ENCODE measurements at regions not wholly inside any gene's neighbourhood (a gene's known extent, or its start where the extent isn't known, plus 50 kb on each side); places are given as distances from the start of the nearest gene placed in this dataset.

GRCh38 chr2:238724728-238725127 is 123.2 kb upstream of the TWIST2 start:
- no peak for TF ChIP-seq CTCF (IDR thresholded peaks at IDR 0.05; ENCODE audit: unreplicated experiment)
- no peaks in the 10 kb centered on the region for H3K36me3 Mint-ChIP-seq (ENCODE audit: insufficient read depth)
- H3K4me3 Mint-ChIP-seq (ENCODE audit: low read depth): no peak overlapping the region
- H3K27ac Mint-ChIP-seq: no peak overlapping the region
- H3K4me1 Mint-ChIP-seq (ENCODE audit: low read depth): no peaks in the 10 kb centered on the region
- H3K9me3 Mint-ChIP-seq (ENCODE audit: low read depth): peaks cover 5% of the 10 kb centered on the region
- DNase-seq (ENCODE audit: low spot score, unreplicated experiment): no peak
- peaks cover 51% of the 10 kb centered on the region for H3K27me3 Mint-ChIP-seq

- Mint-ChIP-seq H3K27ac (no peak overlapping the region), H3K4me3 (ENCODE audit: low read depth) (no peak overlapping the region), H3K4me1 (ENCODE audit: low read depth) (no peaks in the 10 kb centered on the region), H3K9me3 (ENCODE audit: low read depth) (peaks cover 5% of the 10 kb centered on the region), H3K36me3 (ENCODE audit: insufficient read depth) (no peaks in the 10 kb centered on the region), H3K27me3 (peaks cover 49% of the 10 kb centered on the region)
- DNase-seq (ENCODE audit: low spot score, unreplicated experiment): no peak
- no peak for TF ChIP-seq CTCF (IDR thresholded peaks at IDR 0.05; ENCODE audit: unreplicated experiment)
Observed at GRCh38 chr2:238725298-238725697, 122.6 kb upstream of the TWIST2 start.

GRCh38 chr2:238726670-238727584 is 121.0 kb upstream of the TWIST2 start:
- DNase-seq (ENCODE audit: low spot score, unreplicated experiment): no peak
- Mint-ChIP-seq H3K27me3 (peaks cover 43% of the 10 kb centered on the region), H3K4me1 (ENCODE audit: low read depth) (no peaks in the 10 kb centered on the region), H3K4me3 (ENCODE audit: low read depth) (no peak overlapping the region), H3K9me3 (ENCODE audit: low read depth) (peaks cover 5% of the 10 kb centered on the region), H3K27ac (no peak overlapping the region), H3K36me3 (ENCODE audit: insufficient read depth) (no peaks in the 10 kb centered on the region)
- no peak for TF ChIP-seq CTCF (IDR thresholded peaks at IDR 0.05; ENCODE audit: unreplicated experiment)

- Mint-ChIP-seq H3K4me1 (ENCODE audit: low read depth) (no peaks in the 10 kb centered on the region), H3K27me3 (peaks cover 43% of the 10 kb centered on the region), H3K36me3 (ENCODE audit: insufficient read depth) (no peaks in the 10 kb centered on the region), H3K9me3 (ENCODE audit: low read depth) (peaks cover 3% of the 10 kb centered on the region), H3K4me3 (ENCODE audit: low read depth) (no peak overlapping the region), H3K27ac (no peak overlapping the region)
- no peak for TF ChIP-seq CTCF (IDR thresholded peaks at IDR 0.05; ENCODE audit: unreplicated experiment)
- no peak for DNase-seq (ENCODE audit: low spot score, unreplicated experiment)
Observed at GRCh38 chr2:238727585-238728329, 120.1 kb upstream of the TWIST2 start.
